IMR-90 (cell line): ENCODE measurements at regions not wholly inside any gene's neighbourhood (a gene's known extent, or its start where the extent isn't known, plus 50 kb on each side); places are given as distances from the start of the nearest gene placed in this dataset.

Source experiments
- CEBPB ChIP-seq: IDR thresholded peaks from 2 replicates; pipeline ENCODE4 v1.6.1; 2012; ENCODE audit warnings: low read depth, low read length, improper control_type of control experiment
- CHD1 ChIP-seq: IDR thresholded peaks from 2 replicates; pipeline ENCODE4 v1.6.1; 2012; ENCODE audit warnings: low read depth, low read length, improper control_type of control experiment
- CTCF ChIP-seq: conservative IDR thresholded peaks from 2 replicates; pipeline ENCODE4 v1.5.1; 2012; ENCODE audit warnings: mild to moderate bottlenecking, low read depth, low read length, improper control_type of control experiment
- FOS ChIP-seq: fragments of 150-350 bp; IDR thresholded peaks from 2 replicates; pipeline ENCODE4 v1.6.1; 2016; ENCODE audit warnings: low read depth, low read length
- MAFK ChIP-seq: IDR thresholded peaks from 2 replicates; pipeline ENCODE4 v1.6.1; 2012; ENCODE audit warnings: low read depth, low read length, improper control_type of control experiment
- POLR2A ChIP-seq: IDR thresholded peaks from 2 replicates; pipeline ENCODE4 v1.6.1; 2012; ENCODE audit warnings: mild to moderate bottlenecking, low read depth, low read length
- RAD21 ChIP-seq: IDR thresholded peaks from 2 replicates; pipeline ENCODE4 v1.6.1; 2012; ENCODE audit warnings: low read length, improper control_type of control experiment
- RCOR1 ChIP-seq: IDR thresholded peaks from 2 replicates; pipeline ENCODE4 v1.6.1; 2012; ENCODE audit warnings: mild to moderate bottlenecking, low read length, improper control_type of control experiment; ENCODE audit not compliant: insufficient replicate concordance
- SMC3 ChIP-seq: fragments of 150-350 bp; IDR thresholded peaks from 2 replicates; pipeline ENCODE4 v1.6.1; 2016; ENCODE audit warnings: low read depth, mild to moderate bottlenecking, antibody characterized with exemption, low read length, moderate library complexity
- USF2 ChIP-seq: fragments of 150-350 bp; IDR thresholded peaks from 2 replicates; pipeline ENCODE4 v1.6.1; 2017; ENCODE audit warnings: mild to moderate bottlenecking, antibody characterized with exemption, low read length, low read depth

- peak; percentile 29 for TF ChIP-seq CTCF
- TF ChIP-seq FOS: no peak
- TF ChIP-seq CEBPB: no peak
- no peak for TF ChIP-seq RAD21
- no peak for TF ChIP-seq CHD1
- no peak for TF ChIP-seq USF2
- no peak for TF ChIP-seq POLR2A
- TF ChIP-seq SMC3: 0 out of 2 replicates have a peak, but pooled peaks have one; percentile 5
- TF ChIP-seq RCOR1: no peak
- TF ChIP-seq MAFK: no peak
Measured at GRCh38 chr2:104412384-104412783, 441.5 kb upstream of the POU3F3 start.
